HEK293 (cell line): ENCODE measurements at regions not wholly inside any gene's neighbourhood (a gene's known extent, or its start where the extent isn't known, plus 50 kb on each side); places are given as distances from the start of the nearest gene placed in this dataset.

Source experiments
- ELK4 ChIP-seq: IDR thresholded peaks from 2 replicates; pipeline ENCODE4 v1.6.1; 2011; ENCODE audit warnings: mild to moderate bottlenecking, low read depth, low read length, borderline replicate concordance
- KLF1 ChIP-seq: fragments of 450-650 bp; formaldehyde crosslinking; IDR thresholded peaks from 2 replicates; pipeline ENCODE4 v1.5.1; 2016; ENCODE audit warnings: missing biosample characterization, missing genetic modification characterization
- SP7 ChIP-seq: fragments of 450-650 bp; formaldehyde crosslinking; IDR thresholded peaks from 2 replicates; pipeline ENCODE4 v1.5.1; 2016; ENCODE audit warnings: missing biosample characterization, missing genetic modification characterization
- ZBTB11 ChIP-seq: fragments of 450-650 bp; formaldehyde crosslinking; conservative IDR thresholded peaks from 2 replicates; pipeline ENCODE4 v1.5.1; 2016; ENCODE audit warnings: low read depth, missing biosample characterization, missing genetic modification characterization
- ZBTB17 ChIP-seq: fragments of 450-650 bp; formaldehyde crosslinking; IDR thresholded peaks from 2 replicates; pipeline ENCODE4 v1.5.1; 2016; ENCODE audit warnings: missing biosample characterization, missing genetic modification characterization
- ZFP37 ChIP-seq: fragments of 450-650 bp; formaldehyde crosslinking; IDR thresholded peaks from 2 replicates; pipeline ENCODE4 v1.5.1; 2016; ENCODE audit warnings: missing biosample characterization, missing genetic modification characterization
- ZNF112 ChIP-seq: fragments of 450-650 bp; formaldehyde crosslinking; IDR thresholded peaks from 2 replicates; pipeline ENCODE4 v1.5.0; 2017; ENCODE audit warnings: missing biosample characterization, missing genetic modification characterization
- ZNF324 ChIP-seq: fragments of 450-650 bp; formaldehyde crosslinking; IDR thresholded peaks from 2 replicates; pipeline ENCODE4 v1.5.1; 2016; ENCODE audit warnings: missing biosample characterization, missing genetic modification characterization
- ZNF510 ChIP-seq: fragments of 450-650 bp; formaldehyde crosslinking; IDR thresholded peaks from 2 replicates; pipeline ENCODE4 v1.5.1; 2018; ENCODE audit warnings: mild to moderate bottlenecking, missing genetic modification characterization, missing biosample characterization; ENCODE audit not compliant: insufficient replicate concordance
- ZNF610 ChIP-seq: fragments of 450-650 bp; formaldehyde crosslinking; IDR thresholded peaks from 2 replicates; pipeline ENCODE4 v1.5.1; 2016; ENCODE audit warnings: missing biosample characterization, missing genetic modification characterization, borderline replicate concordance
- ZSCAN30 ChIP-seq: fragments of 450-650 bp; IDR thresholded peaks from 2 replicates; pipeline ENCODE4 v1.5.1; 2018; ENCODE audit warnings: missing biosample characterization, mild to moderate bottlenecking, missing genetic modification characterization, moderate library complexity
- TF ChIP-seq, protein P1 (sequence below): fragments of 450-650 bp; formaldehyde crosslinking; IDR thresholded peaks from 2 replicates; pipeline ENCODE4 v1.5.1; 2016; ENCODE audit warnings: missing biosample characterization, missing genetic modification characterization

DNA sequence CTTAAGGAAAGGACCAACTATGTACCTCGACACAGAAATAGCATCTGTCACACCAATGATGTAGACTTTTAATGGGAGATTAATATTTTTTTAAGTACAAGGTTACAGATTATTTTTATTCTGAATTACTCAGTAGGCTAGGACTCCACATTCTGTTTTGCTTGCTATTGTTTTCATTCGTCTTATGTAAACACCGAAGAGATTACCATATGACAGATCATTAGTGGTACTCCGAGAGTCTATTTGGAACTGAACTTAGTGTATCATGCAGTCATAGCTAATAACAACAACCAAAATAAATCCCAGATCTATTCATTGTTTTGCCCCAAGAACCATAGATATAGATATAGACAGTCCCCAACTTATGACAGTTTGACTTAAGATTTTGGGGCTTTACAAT lies 139.7 kb upstream of the SPRY1 start:
- TF ChIP-seq, protein P1, sequence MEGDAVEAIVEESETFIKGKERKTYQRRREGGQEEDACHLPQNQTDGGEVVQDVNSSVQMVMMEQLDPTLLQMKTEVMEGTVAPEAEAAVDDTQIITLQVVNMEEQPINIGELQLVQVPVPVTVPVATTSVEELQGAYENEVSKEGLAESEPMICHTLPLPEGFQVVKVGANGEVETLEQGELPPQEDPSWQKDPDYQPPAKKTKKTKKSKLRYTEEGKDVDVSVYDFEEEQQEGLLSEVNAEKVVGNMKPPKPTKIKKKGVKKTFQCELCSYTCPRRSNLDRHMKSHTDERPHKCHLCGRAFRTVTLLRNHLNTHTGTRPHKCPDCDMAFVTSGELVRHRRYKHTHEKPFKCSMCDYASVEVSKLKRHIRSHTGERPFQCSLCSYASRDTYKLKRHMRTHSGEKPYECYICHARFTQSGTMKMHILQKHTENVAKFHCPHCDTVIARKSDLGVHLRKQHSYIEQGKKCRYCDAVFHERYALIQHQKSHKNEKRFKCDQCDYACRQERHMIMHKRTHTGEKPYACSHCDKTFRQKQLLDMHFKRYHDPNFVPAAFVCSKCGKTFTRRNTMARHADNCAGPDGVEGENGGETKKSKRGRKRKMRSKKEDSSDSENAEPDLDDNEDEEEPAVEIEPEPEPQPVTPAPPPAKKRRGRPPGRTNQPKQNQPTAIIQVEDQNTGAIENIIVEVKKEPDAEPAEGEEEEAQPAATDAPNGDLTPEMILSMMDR: no peak
- TF ChIP-seq ELK4: no peak
- TF ChIP-seq ZNF112 (tag by site-specific recombination): no peak
- no peak for TF ChIP-seq SP7 (tag by site-specific recombination)
- no peak for TF ChIP-seq ZFP37 (tag by site-specific recombination)
- no peak for TF ChIP-seq ZNF510 (tag by site-specific recombination)
- no peak for TF ChIP-seq ZSCAN30 (tag by site-specific recombination)
- no peak for TF ChIP-seq ZNF324 (tag by site-specific recombination)
- no peak for TF ChIP-seq ZBTB11
- no peak for TF ChIP-seq ZNF610
- no peak for TF ChIP-seq KLF1
- TF ChIP-seq ZBTB17 (tag by site-specific recombination): no peak
